ENCODE measurements at regions not wholly inside any gene's neighbourhood (a gene's known extent, or its start where the extent isn't known, plus 50 kb on each side); places are given as distances from the start of the nearest gene placed in this dataset.
"Not testable (repeated sequence)": the region's sequence is repeated elsewhere in the genome, so short reads cannot be mapped to it uniquely, and the experiment has no call there.

DNA sequence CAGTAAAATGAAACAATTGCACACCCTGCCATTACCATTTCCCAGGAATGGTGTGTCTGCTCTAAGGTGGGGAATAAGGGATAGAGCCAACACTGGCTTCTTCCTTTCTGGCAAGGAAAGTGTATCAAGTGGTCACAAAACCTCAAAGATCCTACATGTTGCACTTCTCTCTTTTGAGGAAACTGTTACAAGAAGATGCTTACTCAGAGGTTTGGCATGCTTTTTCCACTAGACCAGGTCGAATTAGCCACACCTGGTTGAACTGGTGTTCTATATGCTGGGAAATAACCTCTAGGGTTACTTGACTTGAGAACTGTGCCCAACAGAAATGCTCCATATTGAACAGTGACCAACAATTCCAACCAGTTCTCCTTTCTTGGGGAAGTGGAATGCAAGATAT, 102.9 kb downstream of the LRRN1 start:
- in situ Hi-C loops (cut with MboI; ENCODE audit: low sequenced_read_pairs), result no loop called here
- H3K4me3 ChIP-seq, result no peak overlapping the region
- no peaks in the 10 kb centered on the region for H3K36me3 ChIP-seq (replicated peaks)
- H3K4me1 ChIP-seq, result no peaks in the 10 kb centered on the region
- H3K9me3 ChIP-seq, result no peaks in the 10 kb centered on the region
- H3K27me3 ChIP-seq (ENCODE audit: low read depth), result no peaks in the 10 kb centered on the region
- no peak for DNase-seq (ENCODE audit: low spot score in 2 of 2)

DNA sequence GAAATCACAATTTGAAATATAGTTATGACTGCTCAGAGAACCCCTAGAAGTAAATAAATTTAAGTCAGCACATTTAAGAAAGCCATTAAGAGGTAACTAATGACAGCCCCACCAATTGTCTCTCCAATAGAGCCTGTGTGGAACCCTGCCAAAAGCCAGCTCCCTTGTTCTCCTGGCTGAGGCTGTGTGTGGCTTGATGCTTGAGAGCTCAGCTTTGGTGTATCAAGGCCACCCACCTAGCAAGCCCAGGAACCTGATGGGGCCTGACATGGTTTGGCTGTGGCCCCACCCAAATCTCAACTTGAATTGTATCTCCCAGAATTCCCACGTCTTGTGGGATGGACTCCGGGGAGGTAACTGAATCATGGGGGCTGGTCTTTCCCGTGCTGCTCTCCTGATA, 106.9 kb downstream of the LRRN1 start:
- Histone ChIP-seq H3K4me1 (no peaks in the 10 kb centered on the region), H3K36me3 (replicated peaks) (no peaks in the 10 kb centered on the region), H3K4me3 (no peak overlapping the region), H3K9me3 (no peaks in the 10 kb centered on the region), H3K27me3 (ENCODE audit: low read depth) (no peaks in the 10 kb centered on the region)
- DNase-seq (ENCODE audit: low spot score in 2 of 2), result no peak
- in situ Hi-C loops (cut with MboI; ENCODE audit: low sequenced_read_pairs), result no loop called here

DNA sequence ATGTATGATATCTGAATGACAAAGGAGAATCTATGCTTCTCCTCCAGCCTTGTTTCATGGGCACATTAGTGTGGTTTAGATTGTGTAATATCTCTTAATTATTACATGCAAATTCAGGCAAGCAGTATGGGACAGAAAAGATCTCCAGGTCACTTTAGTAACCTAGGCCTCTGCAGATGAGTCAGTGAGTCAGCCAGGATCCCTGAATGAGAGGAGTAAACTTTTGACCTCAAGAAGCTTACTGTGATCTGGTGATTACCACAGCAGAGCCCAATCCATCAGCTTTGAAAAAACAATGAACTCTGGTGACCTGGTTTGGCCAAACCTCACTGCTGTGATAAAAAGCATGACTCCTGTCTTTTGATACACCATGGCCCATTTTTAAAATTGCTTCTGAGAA, 107.8 kb downstream of the LRRN1 start:
- no peak for DNase-seq (ENCODE audit: low spot score in 2 of 2)
- H3K36me3 ChIP-seq (replicated peaks), result no peaks in the 10 kb centered on the region
- H3K4me3 ChIP-seq, result no peak overlapping the region
- in situ Hi-C loops (cut with MboI; ENCODE audit: low sequenced_read_pairs), result no loop called here
- no peaks in the 10 kb centered on the region for H3K9me3 ChIP-seq
- H3K4me1 ChIP-seq, result no peaks in the 10 kb centered on the region
- H3K27me3 ChIP-seq (ENCODE audit: low read depth), result no peaks in the 10 kb centered on the region

DNA sequence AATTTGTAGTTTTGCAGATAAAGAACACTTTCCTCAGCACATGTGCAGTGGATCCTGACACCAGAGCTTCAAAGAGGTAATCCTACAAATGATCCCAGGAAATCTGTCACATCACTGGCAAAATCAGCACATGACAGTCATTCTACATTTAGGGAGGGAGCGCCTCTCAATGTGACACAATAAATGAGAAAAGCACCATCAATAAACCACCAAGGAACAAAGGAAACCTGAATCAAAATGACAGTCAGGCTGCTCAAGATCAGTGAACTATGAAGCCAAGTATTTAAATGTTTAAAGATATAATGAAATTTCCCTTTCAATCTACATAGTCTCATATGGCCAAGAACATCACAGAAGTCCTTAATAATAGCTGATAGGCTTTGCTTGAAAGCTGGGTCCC, 119.5 kb downstream of the LRRN1 start:
- in situ Hi-C loops (cut with MboI; ENCODE audit: low sequenced_read_pairs), result no loop called here
- DNase-seq (ENCODE audit: low spot score in 2 of 2), result no peak
- no peaks in the 10 kb centered on the region for H3K4me1 ChIP-seq
- no peaks in the 10 kb centered on the region for H3K27me3 ChIP-seq (ENCODE audit: low read depth)
- no peaks in the 10 kb centered on the region for H3K9me3 ChIP-seq
- H3K4me3 ChIP-seq, result no peak overlapping the region
- H3K36me3 ChIP-seq (replicated peaks), result no peaks in the 10 kb centered on the region

DNA sequence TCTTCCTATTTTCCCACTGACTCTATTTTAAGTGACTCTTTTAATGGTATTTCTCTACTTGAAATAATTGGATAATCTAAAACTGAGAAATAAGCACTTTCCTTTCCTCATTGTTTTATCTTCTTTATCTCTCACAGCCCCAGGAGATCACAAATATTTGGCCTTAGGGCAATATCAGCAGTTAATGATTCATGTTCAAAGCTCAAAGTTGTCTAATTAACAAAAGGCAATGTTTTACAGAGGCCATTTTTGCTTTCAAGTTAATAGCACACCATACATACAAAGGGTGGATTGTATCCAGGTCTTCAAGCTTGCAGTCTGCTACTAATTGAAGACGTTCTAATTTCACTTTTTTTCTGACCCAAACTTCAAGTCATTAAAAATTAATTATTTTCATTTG, 120.1 kb downstream of the LRRN1 start:
- no peak for DNase-seq (ENCODE audit: low spot score in 2 of 2)
- H3K36me3 ChIP-seq (replicated peaks), result no peaks in the 10 kb centered on the region
- in situ Hi-C loops (cut with MboI; ENCODE audit: low sequenced_read_pairs), result no loop called here
- no peaks in the 10 kb centered on the region for H3K4me1 ChIP-seq
- H3K9me3 ChIP-seq, result no peaks in the 10 kb centered on the region
- H3K4me3 ChIP-seq, result no peak overlapping the region
- H3K27me3 ChIP-seq (ENCODE audit: low read depth), result no peaks in the 10 kb centered on the region

DNA sequence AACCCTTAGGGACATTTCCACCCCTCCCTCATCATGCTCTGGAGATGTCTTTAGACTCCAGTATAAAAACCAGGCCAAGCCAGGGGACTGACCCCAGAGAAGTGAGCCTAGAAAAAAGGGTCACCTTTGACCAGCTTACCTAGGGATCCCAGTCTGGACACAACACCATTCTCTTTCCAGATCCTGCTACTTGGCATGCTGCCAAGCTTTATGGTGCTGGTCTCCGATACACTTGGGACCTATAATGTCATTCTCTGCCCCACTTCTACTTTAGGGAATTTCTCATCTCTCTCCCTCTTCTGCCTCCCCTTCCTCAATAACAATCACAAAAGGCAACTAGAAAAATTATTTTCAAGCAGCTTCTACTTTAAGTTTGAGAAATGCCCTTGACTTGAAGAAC, 124.4 kb downstream of the LRRN1 start:
- Histone ChIP-seq H3K9me3 (no peaks in the 10 kb centered on the region), H3K36me3 (replicated peaks) (no peaks in the 10 kb centered on the region), H3K4me1 (no peaks in the 10 kb centered on the region), H3K27me3 (ENCODE audit: low read depth) (no peaks in the 10 kb centered on the region), H3K4me3 (no peak overlapping the region)
- in situ Hi-C loops (cut with MboI; ENCODE audit: low sequenced_read_pairs), result no loop called here
- no peak for DNase-seq (ENCODE audit: low spot score in 2 of 2)

DNA sequence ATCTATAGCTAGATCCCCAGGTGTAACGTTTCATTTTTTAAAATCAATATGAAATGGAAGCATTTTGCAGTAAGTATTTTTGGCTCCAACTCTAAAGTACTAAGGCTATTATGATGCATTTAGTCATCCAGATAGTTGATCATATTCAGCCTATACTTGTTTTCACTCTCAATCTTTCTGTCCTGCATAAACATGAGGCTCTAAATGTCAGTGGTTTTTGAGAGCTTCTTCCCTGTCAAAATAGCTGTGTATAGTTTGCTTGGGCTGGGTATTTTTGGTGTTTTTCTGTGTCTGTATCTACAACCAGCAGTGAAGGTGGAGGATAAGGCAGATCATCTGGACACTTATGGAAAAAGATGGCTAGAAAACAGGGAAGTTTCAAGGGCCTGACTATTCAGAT, 128.0 kb downstream of the LRRN1 start:
- Histone ChIP-seq H3K4me1 (no peaks in the 10 kb centered on the region), H3K27me3 (ENCODE audit: low read depth) (no peaks in the 10 kb centered on the region), H3K4me3 (no peak overlapping the region), H3K36me3 (replicated peaks) (no peaks in the 10 kb centered on the region), H3K9me3 (no peaks in the 10 kb centered on the region)
- in situ Hi-C loops (cut with MboI; ENCODE audit: low sequenced_read_pairs), result no loop called here
- DNase-seq (ENCODE audit: low spot score in 2 of 2), result no peak

DNA sequence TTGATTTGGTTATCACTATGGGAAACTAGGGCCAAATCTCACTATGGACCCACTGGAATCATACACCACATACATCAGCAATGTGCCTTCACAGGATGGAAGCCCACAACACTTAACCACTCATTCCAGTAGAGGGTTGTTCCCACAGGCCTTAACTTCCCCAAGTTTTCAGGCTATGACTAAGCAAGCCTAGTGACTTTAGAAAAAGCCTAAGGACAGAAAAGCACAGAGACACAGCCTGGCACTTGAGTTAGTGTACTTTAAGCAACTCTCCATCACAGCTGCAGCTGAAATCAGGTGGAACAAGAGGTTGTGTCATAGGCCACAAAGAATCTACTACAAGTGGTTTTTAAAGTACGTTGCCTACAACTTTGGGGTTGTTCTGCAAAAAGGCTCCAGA, 128.7 kb downstream of the LRRN1 start:
- no peak overlapping the region for H3K4me3 ChIP-seq
- no peaks in the 10 kb centered on the region for H3K4me1 ChIP-seq
- no peak for DNase-seq (ENCODE audit: low spot score in 2 of 2)
- H3K36me3 ChIP-seq (replicated peaks), result no peaks in the 10 kb centered on the region
- H3K27me3 ChIP-seq (ENCODE audit: low read depth), result no peaks in the 10 kb centered on the region
- in situ Hi-C loops (cut with MboI; ENCODE audit: low sequenced_read_pairs), result no loop called here
- no peaks in the 10 kb centered on the region for H3K9me3 ChIP-seq

DNA sequence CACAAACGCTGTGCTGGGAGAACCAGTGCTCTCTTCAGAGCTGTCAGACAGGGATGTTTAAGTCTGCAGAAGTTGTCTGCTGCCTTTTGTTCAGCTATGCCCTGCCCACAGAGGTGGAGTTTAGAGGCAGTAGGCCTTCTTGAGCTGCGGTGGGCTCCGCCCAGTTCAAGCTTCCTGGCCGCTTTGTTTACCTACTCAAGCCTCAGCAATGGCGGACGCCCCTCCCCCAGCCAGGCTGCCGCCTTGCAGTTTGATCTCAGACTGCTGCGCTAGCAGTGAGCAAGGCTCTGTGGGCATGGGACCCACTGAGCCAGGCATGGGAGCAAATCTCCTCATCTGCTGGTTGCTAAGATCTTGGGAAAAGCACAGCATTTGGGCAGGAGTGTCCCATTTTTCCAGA, 142.1 kb downstream of the LRRN1 start:
- H3K4me3 ChIP-seq; in situ Hi-C loops (cut with MboI; ENCODE audit: low sequenced_read_pairs); H3K9me3 ChIP-seq; H3K4me1 ChIP-seq; H3K27me3 ChIP-seq (ENCODE audit: low read depth); H3K36me3 ChIP-seq (replicated peaks): not testable (repeated sequence)
- DNase-seq (ENCODE audit: low spot score in 2 of 2), result peak in 1 of 2 experiments; percentile 6

DNA sequence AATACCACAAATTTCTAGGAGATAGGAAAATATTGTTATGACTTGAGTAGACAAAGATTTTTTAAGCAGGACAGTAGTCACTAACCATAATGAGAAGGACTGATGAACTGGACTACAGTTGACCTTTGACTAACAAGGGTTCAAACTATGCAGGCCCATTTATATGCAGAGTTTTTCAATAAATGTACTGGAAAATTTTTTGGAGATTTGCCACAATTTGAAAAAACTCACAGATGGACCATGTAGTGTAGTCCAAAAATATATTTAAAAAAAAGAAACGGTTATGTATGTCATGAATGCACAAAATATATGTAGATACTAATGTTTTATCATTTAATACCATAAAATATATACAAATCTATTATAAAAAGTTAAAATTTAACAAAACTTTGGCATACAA, 151.8 kb downstream of the LRRN1 start:
- Histone ChIP-seq H3K4me3 (no peak overlapping the region), H3K9me3 (no peaks in the 10 kb centered on the region), H3K36me3 (replicated peaks) (no peaks in the 10 kb centered on the region), H3K4me1 (no peaks in the 10 kb centered on the region), H3K27me3 (ENCODE audit: low read depth) (no peaks in the 10 kb centered on the region)
- DNase-seq (ENCODE audit: low spot score in 2 of 2), result no peak
- in situ Hi-C loops (cut with MboI; ENCODE audit: low sequenced_read_pairs), result no loop called here

DNA sequence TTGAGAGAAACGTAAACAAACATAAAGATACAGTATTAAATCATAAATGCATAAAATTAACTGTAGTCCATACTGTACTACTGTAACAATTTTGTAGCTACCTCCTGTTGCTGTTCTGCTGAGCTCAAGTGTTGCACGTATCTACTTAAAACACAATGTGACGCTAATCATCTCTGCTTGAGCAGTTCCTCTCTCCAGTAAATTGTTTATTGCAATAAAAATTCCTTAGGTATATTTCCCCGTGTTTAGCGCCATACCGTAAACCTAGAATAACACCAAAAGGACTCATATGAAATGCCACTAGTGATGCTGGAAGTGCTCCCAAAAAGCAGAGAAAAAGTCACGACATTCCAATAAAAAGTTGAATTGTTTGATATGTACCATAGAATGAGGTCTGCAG, 152.3 kb downstream of the LRRN1 start:
- H3K36me3 ChIP-seq (replicated peaks), result no peaks in the 10 kb centered on the region
- no peaks in the 10 kb centered on the region for H3K27me3 ChIP-seq (ENCODE audit: low read depth)
- in situ Hi-C loops (cut with MboI; ENCODE audit: low sequenced_read_pairs), result no loop called here
- H3K4me1 ChIP-seq, result no peaks in the 10 kb centered on the region
- no peak overlapping the region for H3K4me3 ChIP-seq
- DNase-seq (ENCODE audit: low spot score in 2 of 2), result no peak
- no peaks in the 10 kb centered on the region for H3K9me3 ChIP-seq

DNA sequence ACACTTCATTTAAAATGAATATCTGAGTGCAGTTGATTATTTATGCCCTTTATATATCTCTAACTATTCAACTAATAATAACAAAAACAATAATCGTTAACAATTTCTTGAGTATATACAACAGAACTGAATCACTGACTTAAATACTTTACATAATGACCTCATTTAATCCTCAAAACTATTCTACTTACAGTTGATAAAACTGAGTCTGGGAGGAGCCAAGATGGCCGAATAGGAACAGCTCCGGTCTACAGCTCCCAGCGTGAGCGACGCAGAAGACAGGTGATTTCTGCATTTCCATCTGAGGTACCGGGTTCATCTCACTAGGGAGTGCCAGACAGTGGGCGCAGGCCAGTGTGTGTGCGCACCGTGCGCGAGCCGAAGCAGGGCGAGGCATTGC, 163.6 kb downstream of the LRRN1 start:
- DNase-seq (ENCODE audit: low spot score in 2 of 2); in situ Hi-C loops (cut with MboI; ENCODE audit: low sequenced_read_pairs); H3K36me3 ChIP-seq (replicated peaks); H3K4me3 ChIP-seq; H3K27me3 ChIP-seq (ENCODE audit: low read depth); H3K4me1 ChIP-seq; H3K9me3 ChIP-seq: not testable (repeated sequence)

DNA sequence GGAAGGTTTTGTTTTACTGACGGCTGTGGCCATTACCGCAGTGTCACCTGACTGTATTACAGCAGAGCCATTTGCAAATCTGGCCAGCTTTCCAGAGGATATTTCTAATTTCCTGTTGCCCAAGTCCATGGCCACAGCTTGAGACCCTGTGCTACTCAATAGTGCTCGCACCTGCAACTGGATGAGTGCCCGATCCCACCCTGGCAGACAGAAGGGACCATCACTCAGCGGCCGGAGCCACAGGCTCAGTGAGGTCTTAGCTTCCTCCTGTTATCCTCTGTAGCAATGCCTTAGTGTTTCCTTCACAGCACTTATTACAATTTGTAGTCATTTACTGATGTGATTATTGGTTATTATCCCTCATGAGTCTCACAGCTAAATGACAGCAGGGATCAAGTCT, 184.8 kb downstream of the LRRN1 start:
- Histone ChIP-seq H3K9me3 (no peaks in the 10 kb centered on the region), H3K36me3 (replicated peaks) (no peaks in the 10 kb centered on the region), H3K4me1 (no peaks in the 10 kb centered on the region), H3K4me3 (no peak overlapping the region), H3K27me3 (ENCODE audit: low read depth) (0 out of 2 replicates have a peak, but pooled peaks cover 2% of the 10 kb centered on the region)
- no peak for DNase-seq (ENCODE audit: low spot score in 2 of 2)
- in situ Hi-C loops (cut with MboI; ENCODE audit: low sequenced_read_pairs), result no loop called here

DNA sequence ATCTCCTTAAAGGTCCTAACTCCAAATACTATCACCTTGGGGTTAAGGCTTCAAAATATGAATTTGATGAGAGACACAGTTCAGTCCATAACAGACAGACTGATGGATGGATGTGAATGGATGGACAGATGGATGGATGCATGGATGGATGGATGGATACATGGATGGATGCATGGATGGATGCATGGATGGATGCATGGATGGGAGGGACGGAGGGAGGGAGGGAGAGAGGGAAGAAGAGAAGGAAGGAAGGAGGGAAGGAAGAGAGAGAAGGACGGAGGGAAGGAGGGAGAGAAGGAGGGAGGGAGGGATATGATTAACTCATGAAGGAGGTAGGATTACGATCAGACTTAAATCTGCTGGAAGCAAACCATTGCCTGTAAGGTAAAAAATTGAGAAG, 192.4 kb downstream of the LRRN1 start:
- Histone ChIP-seq H3K4me1 (no peaks in the 10 kb centered on the region), H3K27me3 (ENCODE audit: low read depth) (no peaks in the 10 kb centered on the region), H3K9me3 (no peaks in the 10 kb centered on the region), H3K4me3 (no peak overlapping the region), H3K36me3 (replicated peaks) (no peaks in the 10 kb centered on the region)
- in situ Hi-C loops (cut with MboI; ENCODE audit: low sequenced_read_pairs), result no loop called here
- DNase-seq (ENCODE audit: low spot score in 2 of 2), result no peak

DNA sequence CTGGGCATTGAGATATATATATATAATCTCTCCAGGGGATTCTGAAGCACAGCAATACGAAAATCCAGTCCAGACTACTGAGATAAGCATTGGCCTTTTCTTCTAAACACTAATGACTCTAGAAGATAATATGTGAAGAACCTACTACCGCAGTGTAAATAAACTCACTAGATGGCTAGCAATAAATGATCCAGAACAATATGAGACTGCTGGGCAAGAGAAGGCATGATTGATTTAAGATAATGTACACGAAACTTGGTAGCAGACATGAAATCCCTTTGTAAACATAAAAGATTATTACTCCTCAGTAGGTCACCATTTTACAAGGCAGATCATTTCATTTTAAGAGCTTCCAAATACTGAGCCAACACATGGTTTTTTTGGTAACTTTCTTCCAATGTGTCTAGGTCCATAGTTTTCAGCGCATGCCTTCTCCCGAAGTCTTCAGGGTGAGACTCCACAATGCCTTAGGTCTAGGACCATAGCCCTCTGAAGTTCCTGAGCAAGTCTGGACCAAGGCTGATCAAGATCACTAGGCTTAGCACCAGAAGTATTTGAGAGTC, 193.2 kb downstream of the LRRN1 start:
- H3K36me3 ChIP-seq (replicated peaks), result no peaks in the 10 kb centered on the region
- no peaks in the 10 kb centered on the region for H3K4me1 ChIP-seq
- no peak for DNase-seq (ENCODE audit: low spot score in 2 of 2)
- no peaks in the 10 kb centered on the region for H3K9me3 ChIP-seq
- no peak overlapping the region for H3K4me3 ChIP-seq
- H3K27me3 ChIP-seq (ENCODE audit: low read depth), result no peaks in the 10 kb centered on the region
- in situ Hi-C loops (cut with MboI; ENCODE audit: low sequenced_read_pairs), result no loop called here

Data from HAP-1 (cell line).